ENCODE measurements at regions not wholly inside any gene's neighbourhood (a gene's known extent, or its start where the extent isn't known, plus 50 kb on each side); places are given as distances from the start of the nearest gene placed in this dataset.

DNA sequence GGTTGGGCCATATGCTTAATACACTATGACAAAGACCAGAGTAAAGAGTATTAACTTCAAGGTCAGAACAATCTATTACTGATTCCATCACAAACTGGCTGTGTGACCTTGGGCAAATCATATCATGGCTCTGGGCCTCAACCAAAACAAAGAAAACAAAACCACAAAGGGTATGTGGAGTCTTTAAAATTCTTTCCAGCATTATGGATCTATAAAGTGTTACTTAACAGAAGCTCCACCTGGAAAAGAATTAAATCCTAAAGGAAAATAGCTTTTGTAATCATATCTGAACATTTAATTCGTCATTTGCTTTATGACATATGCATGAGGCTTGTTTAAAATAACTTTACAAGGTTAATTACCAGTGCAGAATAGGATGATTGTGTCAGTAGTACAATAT lies 265.5 kb downstream of the SATB1 start:
- TF ChIP-seq TAF1 (IDR thresholded peaks at IDR 0.05; ENCODE audit: borderline replicate concordance, low read depth, low read length) (no peak), POLR2A (IDR thresholded peaks at IDR 0.05; ENCODE audit: low read depth, low read length) (no peak), POLR2AphosphoS5 (IDR thresholded peaks at IDR 0.05; ENCODE audit: low read depth, low read length) (no peak)

All from GM12892 (cell line).